Ascending aorta (tissue), 2 donors: ENCODE measurements at regions not wholly inside any gene's neighbourhood (a gene's known extent, or its start where the extent isn't known, plus 50 kb on each side); places are given as distances from the start of the nearest gene placed in this dataset.

Experiments used
- DNase-seq, 2 donors: peaks; one replicate each; pipeline ENCODE4 v3.0.0-alpha.2; 2019; ENCODE audit warnings: low spot score in 2 of 2
- H3K27ac ChIP-seq, 2 donors: fragments of 200-600 bp; sonication (generic); one replicate each; pipeline ENCODE4 v1.5.1; 2016 to 2017; ENCODE audit warnings: mild to moderate bottlenecking in 1 of 2
- H3K27me3 ChIP-seq: fragments of 200-600 bp; sonication (generic); one replicate; pipeline ENCODE4 v1.5.1; 2017
- H3K36me3 ChIP-seq, 2 donors: fragments of 200-600 bp; sonication (generic); one replicate each; pipeline ENCODE4 v1.5.1; 2016
- H3K4me1 ChIP-seq, 2 donors: fragments of 200-600 bp; sonication (generic); one replicate each; pipeline ENCODE4 v1.5.1; 2016 to 2017; ENCODE audit warnings: mild to moderate bottlenecking in 1 of 2
- H3K4me3 ChIP-seq, 2 donors: fragments of 200-600 bp; sonication (generic); one replicate each; pipeline ENCODE4 v1.5.1; 2016 to 2017; ENCODE audit warnings: mild to moderate bottlenecking in 1 of 2
- H3K9me3 ChIP-seq, 2 donors: fragments of 200-600 bp; sonication (generic); one replicate each; pipeline ENCODE4 v1.5.1; 2016
- intact Hi-C: fragments of 100-400 bp; cut with DNase I; formaldehyde crosslinking; loops from one replicate; pipeline ENCODE4 v1.15.1; 2023
- TF ChIP-seq, protein P1 (sequence below), 3 experiments: fragments of 200-600 bp in 2 of 3; fragments of 450-650 bp in 1 of 3; sonication (generic) in 2 of 3; IDR thresholded peaks; one replicate each; pipeline ENCODE4 v1.5.1; 2016 to 2019; ENCODE audit warnings: antibody characterized with exemption in 3 of 3, mild to moderate bottlenecking in 1 of 3, moderate library complexity in 1 of 3

DNA sequence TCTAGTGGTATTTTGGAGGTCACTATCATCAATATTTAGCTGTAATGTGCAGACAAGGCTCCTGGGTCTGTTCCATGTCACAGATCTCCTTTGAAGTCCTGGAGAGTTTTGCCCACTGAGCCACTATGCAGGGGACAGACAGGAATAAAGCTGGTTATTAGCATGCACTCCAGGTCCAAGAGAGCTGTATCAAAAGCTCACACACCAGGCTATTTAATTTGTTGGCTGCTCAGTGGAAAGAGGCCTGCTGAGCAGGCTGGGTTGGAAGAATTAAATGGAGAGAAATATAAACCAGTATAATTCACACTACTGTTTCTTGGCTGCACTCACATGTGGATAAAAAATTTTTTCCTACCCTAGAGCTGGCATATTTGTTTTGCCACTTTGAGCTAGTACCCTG is 113.8 kb upstream of the TAF11L2 start:
- H3K4me1 ChIP-seq: no peaks in the 10 kb centered on the region
- intact Hi-C loops: no loop called here
- no peaks in the 10 kb centered on the region for H3K27me3 ChIP-seq
- H3K9me3 ChIP-seq: no peaks in the 10 kb centered on the region
- no peaks in the 10 kb centered on the region for H3K36me3 ChIP-seq
- H3K4me3 ChIP-seq: no peak overlapping the region
- no peak overlapping the region for H3K27ac ChIP-seq
- TF ChIP-seq, protein P1, sequence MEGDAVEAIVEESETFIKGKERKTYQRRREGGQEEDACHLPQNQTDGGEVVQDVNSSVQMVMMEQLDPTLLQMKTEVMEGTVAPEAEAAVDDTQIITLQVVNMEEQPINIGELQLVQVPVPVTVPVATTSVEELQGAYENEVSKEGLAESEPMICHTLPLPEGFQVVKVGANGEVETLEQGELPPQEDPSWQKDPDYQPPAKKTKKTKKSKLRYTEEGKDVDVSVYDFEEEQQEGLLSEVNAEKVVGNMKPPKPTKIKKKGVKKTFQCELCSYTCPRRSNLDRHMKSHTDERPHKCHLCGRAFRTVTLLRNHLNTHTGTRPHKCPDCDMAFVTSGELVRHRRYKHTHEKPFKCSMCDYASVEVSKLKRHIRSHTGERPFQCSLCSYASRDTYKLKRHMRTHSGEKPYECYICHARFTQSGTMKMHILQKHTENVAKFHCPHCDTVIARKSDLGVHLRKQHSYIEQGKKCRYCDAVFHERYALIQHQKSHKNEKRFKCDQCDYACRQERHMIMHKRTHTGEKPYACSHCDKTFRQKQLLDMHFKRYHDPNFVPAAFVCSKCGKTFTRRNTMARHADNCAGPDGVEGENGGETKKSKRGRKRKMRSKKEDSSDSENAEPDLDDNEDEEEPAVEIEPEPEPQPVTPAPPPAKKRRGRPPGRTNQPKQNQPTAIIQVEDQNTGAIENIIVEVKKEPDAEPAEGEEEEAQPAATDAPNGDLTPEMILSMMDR (IDR thresholded peaks at IDR 0.05): no peak
- no peak for DNase-seq

DNA sequence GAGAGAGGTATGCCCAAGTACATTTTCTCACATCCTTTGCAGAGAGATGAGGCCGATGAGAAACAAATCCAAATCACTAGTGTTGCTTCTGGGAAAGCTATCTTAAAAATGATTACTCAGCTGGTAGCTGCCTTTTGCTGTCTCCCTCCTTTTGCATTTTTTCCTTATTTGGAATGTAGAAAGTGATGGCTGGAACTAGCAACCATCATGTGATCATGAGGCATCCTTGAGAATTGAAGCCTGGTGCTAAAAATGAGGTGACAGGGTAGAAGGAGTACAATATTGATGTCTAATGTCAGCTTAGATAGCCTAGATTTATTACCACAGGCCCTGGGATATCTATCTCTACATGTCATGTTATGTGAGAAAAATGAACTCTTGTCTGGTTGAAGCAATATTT is 109.3 kb upstream of the TAF11L2 start:
- no peak overlapping the region for H3K27ac ChIP-seq
- intact Hi-C loops: no loop called here
- no peaks in the 10 kb centered on the region for H3K4me1 ChIP-seq
- H3K4me3 ChIP-seq: no peak overlapping the region
- no peak for DNase-seq
- H3K36me3 ChIP-seq: no peaks in the 10 kb centered on the region
- TF ChIP-seq, protein P1 (IDR thresholded peaks at IDR 0.05): no peak
- H3K9me3 ChIP-seq: no peaks in the 10 kb centered on the region
- no peaks in the 10 kb centered on the region for H3K27me3 ChIP-seq

DNA sequence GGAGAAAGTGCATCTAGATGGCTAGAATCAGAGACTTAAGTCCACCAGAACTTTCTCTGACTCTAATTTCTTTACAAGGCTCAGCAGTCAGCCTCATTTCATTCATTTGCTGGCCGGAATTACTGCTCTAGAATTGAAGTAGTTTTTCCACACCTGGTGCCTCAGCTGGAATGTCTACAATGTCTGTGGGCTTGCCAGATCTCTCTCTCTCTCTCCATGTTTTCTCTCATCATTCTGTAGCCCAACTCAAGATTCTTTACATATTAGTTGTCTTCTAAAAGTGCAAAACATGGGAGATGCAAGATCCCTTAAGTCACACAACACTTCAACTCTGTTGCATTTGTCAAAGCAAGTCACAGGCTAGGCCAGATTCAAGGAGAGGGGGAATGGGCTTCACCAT is 103.9 kb upstream of the TAF11L2 start:
- TF ChIP-seq, protein P1 (IDR thresholded peaks at IDR 0.05): no peak
- Histone ChIP-seq H3K4me1 (no peaks in the 10 kb centered on the region), H3K9me3 (no peaks in the 10 kb centered on the region), H3K27ac (no peak overlapping the region), H3K36me3 (no peaks in the 10 kb centered on the region), H3K4me3 (no peak overlapping the region), H3K27me3 (no peaks in the 10 kb centered on the region)
- intact Hi-C loops: no loop called here
- DNase-seq: no peak

DNA sequence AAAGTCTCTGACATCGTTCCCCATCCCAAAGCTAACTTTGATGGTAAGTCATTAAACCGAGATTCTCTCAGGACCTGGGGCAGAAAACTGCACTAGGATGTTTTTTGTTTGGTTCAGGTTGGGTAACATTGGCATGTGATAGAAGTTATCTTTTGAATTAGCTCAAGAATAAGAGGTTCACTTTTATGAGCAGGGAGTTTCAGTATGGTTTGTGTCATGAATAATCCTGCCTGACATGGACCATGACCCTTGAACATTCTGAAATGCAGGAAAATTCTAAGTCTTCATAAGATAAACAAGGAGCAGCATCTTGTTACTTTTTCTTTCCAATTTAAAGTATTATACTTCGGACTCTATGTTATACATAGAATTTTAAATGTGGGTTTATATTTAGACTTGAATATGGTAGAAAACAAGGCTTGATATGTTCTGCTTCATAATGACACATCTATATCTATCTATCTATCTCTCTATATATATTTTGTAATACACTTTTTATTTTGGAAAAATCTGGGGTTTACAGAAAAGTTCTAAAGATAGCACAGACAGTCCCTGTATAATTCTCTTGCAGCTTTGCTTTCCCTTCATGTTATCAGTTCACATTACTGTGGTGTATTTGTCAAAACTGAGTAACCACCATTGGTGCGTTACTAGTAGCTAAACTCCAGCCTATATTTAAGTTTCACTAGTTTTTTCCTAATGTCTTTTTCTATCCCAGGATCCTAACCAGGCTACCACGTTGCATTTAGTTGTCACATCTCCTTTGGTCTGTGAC is 102.7 kb upstream of the TAF11L2 start:
- intact Hi-C loops: no loop called here
- no peaks in the 10 kb centered on the region for H3K27me3 ChIP-seq
- H3K4me1 ChIP-seq: no peaks in the 10 kb centered on the region
- DNase-seq: no peak
- H3K9me3 ChIP-seq: no peaks in the 10 kb centered on the region
- no peak overlapping the region for H3K4me3 ChIP-seq
- H3K36me3 ChIP-seq: no peaks in the 10 kb centered on the region
- TF ChIP-seq, protein P1 (IDR thresholded peaks at IDR 0.05): no peak
- H3K27ac ChIP-seq: no peak overlapping the region

DNA sequence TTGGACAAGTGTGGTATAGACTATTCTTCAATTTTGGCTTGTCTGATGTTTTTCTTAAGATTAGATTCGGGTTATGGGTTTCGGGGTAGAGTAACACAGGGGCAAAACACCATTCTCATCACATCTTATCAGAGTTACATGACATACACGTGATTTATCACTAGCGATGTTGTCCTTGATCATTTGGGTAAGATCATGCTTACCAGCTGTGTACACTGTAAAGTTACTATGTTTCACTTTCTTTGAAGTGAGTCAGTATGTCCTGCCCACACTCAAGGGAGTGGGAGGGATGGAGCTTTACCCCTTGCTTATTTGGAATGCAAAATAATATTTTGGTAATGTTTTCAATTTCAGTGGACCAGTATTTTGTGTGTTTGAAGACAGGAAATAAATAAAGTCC is 101.8 kb upstream of the TAF11L2 start:
- Histone ChIP-seq H3K4me3 (no peak overlapping the region), H3K27ac (no peak overlapping the region), H3K9me3 (no peaks in the 10 kb centered on the region), H3K4me1 (no peaks in the 10 kb centered on the region), H3K27me3 (no peaks in the 10 kb centered on the region), H3K36me3 (no peaks in the 10 kb centered on the region)
- DNase-seq: no peak
- TF ChIP-seq, protein P1 (IDR thresholded peaks at IDR 0.05): no peak
- intact Hi-C loops: no loop called here

DNA sequence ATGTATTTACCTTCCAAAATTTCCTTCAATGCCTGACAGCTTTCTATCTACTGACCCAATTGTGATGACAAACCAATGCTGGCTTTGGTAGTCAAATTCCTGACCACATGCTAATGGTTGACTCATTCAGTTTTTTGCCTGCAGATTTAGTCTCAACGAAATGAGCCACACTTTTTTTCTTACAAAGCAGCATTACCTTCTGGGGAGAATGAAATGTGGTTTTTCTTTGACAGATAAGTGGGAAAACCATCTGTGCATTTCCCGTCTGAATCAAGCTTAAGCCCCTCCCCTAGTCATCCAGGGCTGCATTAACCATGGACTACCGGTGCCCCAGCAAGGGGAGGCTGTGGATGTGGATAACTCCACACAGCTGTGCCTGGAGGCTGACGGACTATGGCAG is 99.6 kb upstream of the TAF11L2 start:
- Histone ChIP-seq H3K4me3 (no peak overlapping the region), H3K4me1 (no peaks in the 10 kb centered on the region), H3K27me3 (no peaks in the 10 kb centered on the region), H3K9me3 (no peaks in the 10 kb centered on the region), H3K36me3 (no peaks in the 10 kb centered on the region), H3K27ac (no peak overlapping the region)
- intact Hi-C loops: no loop called here
- TF ChIP-seq, protein P1 (IDR thresholded peaks at IDR 0.05): no peak
- DNase-seq: no peak
